ENCODE measurements at regions not wholly inside any gene's neighbourhood (a gene's known extent, or its start where the extent isn't known, plus 50 kb on each side); places are given as distances from the start of the nearest gene placed in this dataset.

GRCh38 chr16:22670551-22671041 is 143.4 kb upstream of the HS3ST2 start:
- Histone ChIP-seq H3K14ac (ENCODE audit: low read length in 2 of 2) (no peak overlapping the region), H2BK12ac (ENCODE audit: low read length in 2 of 2) (no peak overlapping the region), H4K8ac (ENCODE audit: low read length) (no peak overlapping the region), H3K18ac (ENCODE audit: low read depth in 1 of 2, low read length in 2 of 2) (no peak overlapping the region), H3K9ac (ENCODE audit: low read length) (no peak overlapping the region), H3K4me3 (ENCODE audit: insufficient read depth in 1 of 2, low read depth in 1 of 2, low read length in 2 of 2) (no peak overlapping the region), H2BK5ac (ENCODE audit: low read depth, low read length, poor library complexity, severe bottlenecking) (no peak overlapping the region), H2BK15ac (ENCODE audit: low read depth, poor library complexity, severe bottlenecking) (no peak overlapping the region), H2BK120ac (ENCODE audit: low read depth, low read length) (no peak overlapping the region), H2AFZ (ENCODE audit: low read depth, low read length) (no peak overlapping the region), H3K4me2 (ENCODE audit: low read length, poor library complexity, severe bottlenecking) (no peak overlapping the region), H3K27me3 (ENCODE audit: control insufficient read depth in 1 of 2, insufficient read depth in 1 of 2, low read length in 2 of 2) (peaks cover 6 to 38% of the 10 kb centered on the region in 2 experiments), H3K4me1 (ENCODE audit: control insufficient read depth, insufficient read depth, low read depth, low read length) (no peaks in the 10 kb centered on the region), H3K79me1 (replicated peaks; ENCODE audit: low read length, poor library complexity, severe bottlenecking) (no peaks in the 10 kb centered on the region), H2AK5ac (ENCODE audit: low read length, severe bottlenecking) (no peak overlapping the region), H3K27ac (ENCODE audit: low read length, poor library complexity, severe bottlenecking) (no peak overlapping the region), H3K36me3 (ENCODE audit: control insufficient read depth in 1 of 2, insufficient read depth in 2 of 2, low read depth in 1 of 2, low read length in 2 of 2) (no peaks in the 10 kb centered on the region), H3K23ac (ENCODE audit: low read length in 2 of 2) (peak overlapping the region in 1 of 2 experiments; percentile 28), H3K4ac (ENCODE audit: low read depth in 1 of 2, low read length in 2 of 2) (no peak overlapping the region), H3K9me3 (ENCODE audit: control insufficient read depth, low read length) (no peaks in the 10 kb centered on the region), H4K91ac (ENCODE audit: low read length) (no peak overlapping the region)
- 27% methylated on average over 6 of the region's 7 CpGs for WGBS
- no peak for DNase-seq

DNA sequence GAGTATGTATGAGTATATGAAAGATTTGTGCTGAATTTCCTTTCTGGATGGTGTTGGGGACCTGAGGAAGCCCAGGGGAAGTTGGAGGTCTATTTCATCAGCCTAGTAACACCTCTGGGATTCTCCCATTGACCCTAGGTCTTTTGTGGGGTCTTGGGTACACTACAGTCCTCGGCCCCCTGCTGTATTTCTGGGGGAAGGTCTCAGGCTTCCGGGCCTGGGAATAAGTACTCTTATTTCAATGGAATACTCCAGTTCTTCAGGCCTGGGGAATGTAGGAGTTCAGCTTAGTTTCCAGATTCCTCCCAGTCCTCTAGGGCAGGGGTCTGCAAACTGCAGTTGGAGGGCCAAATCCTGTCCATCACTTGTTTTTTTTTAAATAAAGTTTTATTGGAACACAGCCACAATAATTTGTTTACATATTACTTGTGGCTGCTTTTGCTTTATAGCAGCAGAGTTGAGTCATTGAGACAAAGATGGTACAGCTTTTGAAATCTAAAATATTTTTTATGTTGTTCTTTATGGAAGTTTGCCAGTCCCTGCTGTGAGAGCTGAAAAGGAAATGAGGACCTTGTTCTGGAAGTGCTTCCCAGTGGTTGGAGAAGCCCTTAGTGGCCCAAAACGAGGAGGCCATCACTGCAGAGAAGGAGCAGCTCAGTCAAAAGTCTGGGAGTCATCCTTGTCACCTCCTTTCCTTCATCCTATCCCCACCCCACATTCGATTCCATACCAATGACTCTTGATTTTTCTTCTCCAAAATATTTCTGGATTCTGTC is 142.5 kb upstream of the HS3ST2 start:
- no peak for DNase-seq
- Histone ChIP-seq H2BK5ac (ENCODE audit: low read depth, low read length, poor library complexity, severe bottlenecking) (no peak overlapping the region), H3K4me2 (ENCODE audit: low read length, poor library complexity, severe bottlenecking) (no peak overlapping the region), H3K27ac (ENCODE audit: low read length, poor library complexity, severe bottlenecking) (no peak overlapping the region), H3K4me1 (ENCODE audit: control insufficient read depth, insufficient read depth, low read depth, low read length) (no peaks in the 10 kb centered on the region), H3K36me3 (ENCODE audit: control insufficient read depth in 1 of 2, insufficient read depth in 2 of 2, low read depth in 1 of 2, low read length in 2 of 2) (no peaks in the 10 kb centered on the region), H2BK15ac (ENCODE audit: low read depth, poor library complexity, severe bottlenecking) (no peak overlapping the region), H3K4me3 (ENCODE audit: insufficient read depth in 1 of 2, low read depth in 1 of 2, low read length in 2 of 2) (no peak overlapping the region), H3K9me3 (ENCODE audit: control insufficient read depth, low read length) (no peaks in the 10 kb centered on the region), H4K8ac (ENCODE audit: low read length) (no peak overlapping the region), H2BK12ac (ENCODE audit: low read length in 2 of 2) (no peak overlapping the region), H3K23ac (ENCODE audit: low read length in 2 of 2) (no peak overlapping the region), H4K91ac (ENCODE audit: low read length) (no peak overlapping the region), H2AFZ (ENCODE audit: low read depth, low read length) (no peak overlapping the region), H2AK5ac (ENCODE audit: low read length, severe bottlenecking) (no peak overlapping the region), H2BK120ac (ENCODE audit: low read depth, low read length) (no peak overlapping the region), H3K18ac (ENCODE audit: low read depth in 1 of 2, low read length in 2 of 2) (no peak overlapping the region), H3K27me3 (ENCODE audit: control insufficient read depth in 1 of 2, insufficient read depth in 1 of 2, low read length in 2 of 2) (peaks cover 3 to 40% of the 10 kb centered on the region in 2 experiments), H3K79me1 (replicated peaks; ENCODE audit: low read length, poor library complexity, severe bottlenecking) (no peaks in the 10 kb centered on the region), H3K9ac (ENCODE audit: low read length) (no peak overlapping the region), H3K14ac (ENCODE audit: low read length in 2 of 2) (no peak overlapping the region), H3K4ac (ENCODE audit: low read depth in 1 of 2, low read length in 2 of 2) (no peak overlapping the region)
- 53% methylated on average over 4 of the region's 4 CpGs for WGBS

GRCh38 chr16:22672830-22673210 is 141.1 kb upstream of the HS3ST2 start:
- no peaks in the 10 kb centered on the region for H3K79me1 ChIP-seq (replicated peaks; ENCODE audit: low read length, poor library complexity, severe bottlenecking)
- peaks cover 10 to 52% of the 10 kb centered on the region in 2 experiments for H3K27me3 ChIP-seq (ENCODE audit: control insufficient read depth in 1 of 2, insufficient read depth in 1 of 2, low read length in 2 of 2)
- 75% methylated on average over 3 of the region's 3 CpGs for WGBS
- no peak overlapping the region for H3K4me3 ChIP-seq (ENCODE audit: insufficient read depth in 1 of 2, low read depth in 1 of 2, low read length in 2 of 2)
- no peak overlapping the region for H3K23ac ChIP-seq (ENCODE audit: low read length in 2 of 2)
- H3K9me3 ChIP-seq (ENCODE audit: control insufficient read depth, low read length) = no peaks in the 10 kb centered on the region
- H3K18ac ChIP-seq (ENCODE audit: low read depth in 1 of 2, low read length in 2 of 2) = no peak overlapping the region
- H3K4ac ChIP-seq (ENCODE audit: low read depth in 1 of 2, low read length in 2 of 2) = no peak overlapping the region
- H2AFZ ChIP-seq (ENCODE audit: low read depth, low read length) = no peak overlapping the region
- no peak overlapping the region for H3K27ac ChIP-seq (ENCODE audit: low read length, poor library complexity, severe bottlenecking)
- H3K36me3 ChIP-seq (ENCODE audit: control insufficient read depth in 1 of 2, insufficient read depth in 2 of 2, low read depth in 1 of 2, low read length in 2 of 2) = no peaks in the 10 kb centered on the region
- no peak overlapping the region for H4K8ac ChIP-seq (ENCODE audit: low read length)
- no peak for DNase-seq
- no peak overlapping the region for H3K14ac ChIP-seq (ENCODE audit: low read length in 2 of 2)
- no peak overlapping the region for H2AK5ac ChIP-seq (ENCODE audit: low read length, severe bottlenecking)
- no peak overlapping the region for H4K91ac ChIP-seq (ENCODE audit: low read length)
- H2BK120ac ChIP-seq (ENCODE audit: low read depth, low read length) = no peak overlapping the region
- no peak overlapping the region for H3K4me2 ChIP-seq (ENCODE audit: low read length, poor library complexity, severe bottlenecking)
- H2BK15ac ChIP-seq (ENCODE audit: low read depth, poor library complexity, severe bottlenecking) = no peak overlapping the region
- no peaks in the 10 kb centered on the region for H3K4me1 ChIP-seq (ENCODE audit: control insufficient read depth, insufficient read depth, low read depth, low read length)
- H3K9ac ChIP-seq (ENCODE audit: low read length) = no peak overlapping the region
- H2BK12ac ChIP-seq (ENCODE audit: low read length in 2 of 2) = no peak overlapping the region
- no peak overlapping the region for H2BK5ac ChIP-seq (ENCODE audit: low read depth, low read length, poor library complexity, severe bottlenecking)

- Histone ChIP-seq H3K9me3 (ENCODE audit: control insufficient read depth, low read length) (peaks cover 3% of the 10 kb centered on the region), H4K91ac (ENCODE audit: low read length) (no peak overlapping the region), H3K4me1 (ENCODE audit: control insufficient read depth, insufficient read depth, low read depth, low read length) (no peaks in the 10 kb centered on the region), H3K9ac (ENCODE audit: low read length) (no peak overlapping the region), H3K36me3 (ENCODE audit: control insufficient read depth in 1 of 2, insufficient read depth in 2 of 2, low read depth in 1 of 2, low read length in 2 of 2) (no peaks in the 10 kb centered on the region), H3K27me3 (ENCODE audit: control insufficient read depth in 1 of 2, insufficient read depth in 1 of 2, low read length in 2 of 2) (peaks cover 10 to 59% of the 10 kb centered on the region in 2 experiments), H3K14ac (ENCODE audit: low read length in 2 of 2) (no peak overlapping the region), H3K4me2 (ENCODE audit: low read length, poor library complexity, severe bottlenecking) (no peak overlapping the region), H2BK120ac (ENCODE audit: low read depth, low read length) (no peak overlapping the region), H2BK12ac (ENCODE audit: low read length in 2 of 2) (no peak overlapping the region), H3K18ac (ENCODE audit: low read depth in 1 of 2, low read length in 2 of 2) (no peak overlapping the region), H2BK5ac (ENCODE audit: low read depth, low read length, poor library complexity, severe bottlenecking) (no peak overlapping the region), H2BK15ac (ENCODE audit: low read depth, poor library complexity, severe bottlenecking) (no peak overlapping the region), H3K4ac (ENCODE audit: low read depth in 1 of 2, low read length in 2 of 2) (no peak overlapping the region), H3K27ac (ENCODE audit: low read length, poor library complexity, severe bottlenecking) (no peak overlapping the region), H2AFZ (ENCODE audit: low read depth, low read length) (no peak overlapping the region), H2AK5ac (ENCODE audit: low read length, severe bottlenecking) (no peak overlapping the region), H3K4me3 (ENCODE audit: insufficient read depth in 1 of 2, low read depth in 1 of 2, low read length in 2 of 2) (no peak overlapping the region), H3K79me1 (replicated peaks; ENCODE audit: low read length, poor library complexity, severe bottlenecking) (no peaks in the 10 kb centered on the region), H4K8ac (ENCODE audit: low read length) (no peak overlapping the region), H3K23ac (ENCODE audit: low read length in 2 of 2) (no peak overlapping the region)
- 83% methylated on average over 2 of the region's 2 CpGs for WGBS
- DNase-seq = no peak
Observed at GRCh38 chr16:22673421-22673831, 140.5 kb upstream of the HS3ST2 start.

All from mesenchymal stem cell (in vitro differentiated cells and primary cell).